GM19467 (cell line): ENCODE measurements at regions not wholly inside any gene's neighbourhood (a gene's known extent, or its start where the extent isn't known, plus 50 kb on each side); places are given as distances from the start of the nearest gene placed in this dataset.

ENCODE experiments used
- ATAC-seq: cut with Tn5 transposase; IDR thresholded peaks from one replicate; pipeline ENCODE4 v1.9.1; 2021; ENCODE audit warnings: mild to moderate bottlenecking, moderate library complexity; ENCODE audit not compliant: unreplicated experiment

- ATAC-seq = no peak
Observed at GRCh38 chr21:35905096-35905962, 155.0 kb downstream of the SETD4 start.

GRCh38 chr21:35900539-35900938 is 159.8 kb downstream of the SETD4 start:
- no peak for ATAC-seq

GRCh38 chr21:35896060-35896459 is 164.3 kb downstream of the SETD4 start:
- no peak for ATAC-seq

DNA sequence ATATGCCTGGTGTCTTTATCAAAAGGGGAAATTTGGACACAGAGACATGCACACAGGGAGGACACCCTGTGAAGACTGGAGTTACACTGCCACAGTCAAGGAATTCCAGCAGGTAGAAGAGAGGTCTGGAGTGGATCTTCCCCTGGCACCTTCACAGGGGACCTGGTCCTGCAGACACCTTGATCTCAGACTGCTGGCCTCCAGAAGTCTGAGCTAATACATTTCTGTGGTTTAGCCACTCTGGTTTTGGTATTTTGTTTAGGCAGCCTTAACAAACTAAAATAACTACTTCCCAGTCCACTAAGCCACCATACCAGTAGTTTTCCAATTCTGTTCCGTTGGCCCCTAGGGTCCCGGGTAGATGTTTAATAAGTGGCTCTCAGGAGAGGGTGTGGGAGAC is 164.7 kb downstream of the SETD4 start:
- no peak for ATAC-seq

DNA sequence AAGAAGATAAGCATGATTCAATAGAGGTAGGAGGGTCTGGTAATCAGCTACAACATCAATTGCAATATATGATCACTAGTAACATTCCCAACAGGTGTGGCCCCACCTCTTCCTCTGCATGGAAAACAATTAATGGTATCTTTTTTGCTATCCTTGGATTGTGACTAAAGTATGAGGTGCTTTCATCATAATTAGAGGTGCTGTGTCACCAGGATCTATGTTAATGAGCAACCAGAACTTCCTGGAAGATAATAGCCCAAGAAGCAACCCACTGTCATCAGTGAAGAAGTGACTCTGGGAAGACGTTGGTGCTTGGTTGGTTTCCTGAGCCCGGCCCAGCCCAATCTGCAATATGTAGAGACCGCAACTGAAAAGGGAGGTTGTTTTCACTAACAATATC is 167.2 kb downstream of the SETD4 start:
- ATAC-seq = no peak

- no peak for ATAC-seq
Observed at GRCh38 chr21:35886887-35887286, 173.4 kb downstream of the SETD4 start.

DNA sequence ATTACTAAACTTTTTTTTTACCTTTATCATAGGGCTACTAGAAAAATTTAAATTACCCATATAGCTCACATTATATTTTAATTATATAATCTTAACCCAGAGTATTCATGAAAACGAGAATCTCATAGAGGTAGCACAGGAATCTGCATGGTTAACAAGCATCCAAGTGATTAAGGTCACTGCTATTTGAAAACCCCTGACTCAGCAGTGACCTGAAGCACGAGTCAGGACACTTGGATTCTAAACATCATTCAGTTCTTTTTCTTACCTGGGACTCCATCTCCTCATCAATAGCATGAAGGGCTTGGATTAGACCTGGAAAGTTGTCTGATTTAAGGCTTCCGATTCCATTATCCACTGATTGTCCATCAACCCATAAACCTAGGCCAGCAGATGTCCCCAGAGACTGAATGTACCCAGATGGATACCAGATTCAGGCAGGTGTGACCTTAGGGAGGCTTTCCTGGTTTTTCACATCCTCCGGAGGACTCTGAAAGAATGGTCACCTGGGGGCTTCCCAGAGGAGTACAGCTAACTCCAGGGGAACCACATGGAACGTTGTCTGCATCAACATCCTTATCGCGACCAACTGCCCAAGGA is 174.3 kb downstream of the SETD4 start:
- no peak for ATAC-seq

GRCh38 chr21:35882791-35883240 is 177.5 kb downstream of the SETD4 start:
- ATAC-seq = no peak

DNA sequence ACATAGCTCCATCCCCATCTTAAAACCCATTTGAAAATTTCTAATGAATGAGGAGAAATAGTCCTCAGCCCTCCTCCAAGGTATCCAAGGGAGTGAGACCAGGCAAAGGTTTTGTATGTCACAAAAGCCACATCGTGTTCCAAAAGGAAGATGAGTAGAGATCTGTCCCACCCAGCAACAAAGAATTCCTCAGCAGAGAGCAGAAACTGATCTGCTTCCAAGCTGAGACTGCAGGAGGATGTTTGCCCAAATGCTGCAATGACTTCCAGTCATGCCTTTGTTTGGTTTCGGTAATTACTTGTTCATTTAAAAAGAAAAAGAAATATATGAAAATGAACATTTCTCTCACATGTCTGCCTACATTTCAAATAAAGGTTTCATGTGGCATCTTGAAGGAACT is 186.9 kb downstream of the SETD4 start:
- no peak for ATAC-seq

DNA sequence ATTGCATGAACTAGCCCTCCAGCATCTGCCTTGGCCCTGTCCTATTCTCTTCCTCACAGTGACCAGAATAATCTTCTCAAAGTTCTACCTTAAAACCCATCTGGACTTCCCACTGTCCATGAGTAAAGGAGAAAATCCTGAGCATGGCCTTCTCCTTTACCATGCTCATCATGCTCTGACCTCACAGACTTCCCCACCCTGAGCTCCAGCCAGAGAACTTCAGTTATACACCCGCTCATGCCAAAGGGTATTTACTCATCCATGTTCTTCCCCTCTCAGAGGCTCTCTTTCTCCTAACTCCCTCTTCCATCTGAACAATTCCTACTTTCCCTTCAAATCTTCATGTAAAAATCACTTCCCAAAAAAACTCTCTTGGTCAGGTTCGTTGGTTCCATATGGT is 188.4 kb downstream of the SETD4 start:
- no peak for ATAC-seq

DNA sequence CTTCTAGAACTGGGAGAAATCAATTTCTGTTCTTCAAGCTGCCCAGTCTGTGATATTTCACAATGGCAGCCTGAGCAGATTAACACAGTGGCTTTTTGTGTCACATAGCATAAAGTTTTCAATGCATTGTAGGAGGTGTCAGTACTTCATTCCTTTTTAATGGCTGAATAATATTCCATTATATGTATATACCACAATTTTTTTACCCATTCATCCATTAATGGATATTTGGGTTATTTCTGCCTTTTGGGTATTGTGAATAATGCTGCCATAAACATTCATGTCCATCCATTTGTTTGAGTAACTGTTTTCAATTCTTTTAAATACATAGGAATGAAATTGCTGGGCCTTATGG is 191.5 kb downstream of the SETD4 start:
- no peak for ATAC-seq

DNA sequence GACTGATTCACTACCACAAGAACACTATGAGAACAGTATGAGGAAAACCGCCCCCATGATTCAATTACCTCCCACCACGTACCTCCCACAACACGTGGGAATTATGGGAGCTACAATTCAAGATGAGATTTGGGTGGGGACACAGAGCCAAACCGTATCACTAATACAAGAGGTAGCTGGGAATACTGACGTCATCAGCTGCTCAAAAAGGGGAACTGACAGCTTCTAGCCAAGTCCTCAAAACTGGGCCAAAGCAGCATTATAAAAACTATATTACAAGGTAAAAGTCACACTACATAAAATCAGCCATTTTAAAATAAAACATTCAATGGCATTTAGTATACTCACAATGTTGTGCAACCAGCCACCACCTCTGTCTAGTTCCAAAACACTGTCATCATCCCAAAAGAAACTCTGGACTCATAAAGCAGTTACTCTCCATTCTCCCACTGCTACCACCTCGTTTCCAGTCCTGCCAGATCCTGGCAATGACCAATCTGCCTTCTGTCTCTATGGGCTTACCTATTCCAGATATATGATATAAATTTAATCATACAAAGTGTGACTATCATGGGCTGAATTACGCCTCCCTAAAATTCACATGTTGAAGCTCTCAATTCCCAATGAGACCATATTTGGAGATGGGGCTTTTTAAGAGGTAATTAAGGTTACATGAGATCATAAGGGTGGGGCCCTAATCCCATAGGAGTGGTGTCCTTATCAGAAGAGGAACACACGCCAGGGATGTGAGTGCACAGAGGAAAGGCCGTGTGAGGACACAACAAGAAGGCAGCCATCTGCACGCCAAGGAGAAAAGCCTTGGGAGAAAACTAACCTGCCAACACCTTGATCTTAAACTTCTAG is 192.1 kb downstream of the SETD4 start:
- no peak for ATAC-seq

DNA sequence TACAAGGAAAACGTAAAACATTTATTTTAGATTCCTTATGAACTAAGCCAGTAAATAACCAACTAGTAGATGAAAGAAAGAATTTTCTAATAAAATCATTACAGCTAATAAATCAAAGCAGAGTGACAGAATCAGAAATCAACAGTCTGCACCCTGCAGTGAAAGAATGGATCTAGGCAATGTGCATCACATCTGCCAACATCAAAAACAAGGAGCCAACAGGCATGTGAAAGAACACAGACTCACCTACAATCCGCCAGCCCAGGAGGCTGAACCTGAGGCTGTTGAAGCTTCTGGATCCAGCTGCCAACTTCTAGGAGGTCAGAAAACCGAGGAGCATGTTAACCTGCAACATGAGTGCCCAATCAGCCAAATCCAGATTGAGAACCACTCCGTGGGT is 196.3 kb downstream of the SETD4 start:
- ATAC-seq = no peak

DNA sequence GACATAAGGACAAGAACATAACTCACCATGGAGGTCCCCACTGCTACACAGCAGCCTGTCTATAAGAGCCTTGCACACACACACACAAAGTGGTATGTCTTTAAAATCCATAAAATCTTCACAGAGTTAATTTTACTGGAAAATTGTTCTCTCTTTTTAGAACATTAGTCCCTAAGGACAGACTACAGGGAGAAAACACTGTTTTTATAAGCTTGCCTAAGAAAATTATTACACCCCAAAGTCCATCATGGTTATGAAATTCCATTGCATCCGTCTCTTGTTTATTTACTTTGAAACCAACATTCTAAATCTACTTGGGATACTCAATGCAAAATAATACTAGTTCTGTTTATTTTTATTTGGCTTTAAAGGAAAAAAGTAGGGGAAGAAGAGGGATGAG is 197.4 kb downstream of the SETD4 start:
- no peak for ATAC-seq

- no peak for ATAC-seq
Observed at GRCh38 chr21:35861661-35862060, 198.7 kb downstream of the SETD4 start.

- no peak for ATAC-seq
Observed at GRCh38 chr21:35860189-35860869, 200.0 kb downstream of the SETD4 start.

DNA sequence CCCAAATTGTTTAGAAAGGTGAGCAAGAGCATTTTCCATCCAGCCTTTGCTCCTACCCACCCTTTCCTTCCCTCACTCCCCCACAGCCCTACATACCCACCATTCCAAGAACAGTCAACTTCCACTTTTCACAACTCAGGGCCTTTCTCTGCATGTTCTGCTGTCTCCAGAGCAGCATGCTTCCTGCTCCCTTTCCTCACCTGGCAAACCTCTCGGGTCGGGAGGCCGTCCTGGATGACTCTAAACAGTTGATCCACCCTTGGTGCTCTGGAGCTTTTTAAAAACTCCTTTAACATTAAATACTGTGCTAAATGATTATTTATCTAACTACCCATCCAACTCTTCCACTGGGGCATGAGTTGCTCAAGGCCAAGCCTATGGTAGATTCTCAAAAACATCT is 200.6 kb downstream of the SETD4 start:
- ATAC-seq = no peak

GRCh38 chr21:35857095-35857494 is 203.2 kb downstream of the SETD4 start:
- no peak for ATAC-seq

GRCh38 chr21:35855484-35855883 is 204.8 kb downstream of the SETD4 start:
- no peak for ATAC-seq

DNA sequence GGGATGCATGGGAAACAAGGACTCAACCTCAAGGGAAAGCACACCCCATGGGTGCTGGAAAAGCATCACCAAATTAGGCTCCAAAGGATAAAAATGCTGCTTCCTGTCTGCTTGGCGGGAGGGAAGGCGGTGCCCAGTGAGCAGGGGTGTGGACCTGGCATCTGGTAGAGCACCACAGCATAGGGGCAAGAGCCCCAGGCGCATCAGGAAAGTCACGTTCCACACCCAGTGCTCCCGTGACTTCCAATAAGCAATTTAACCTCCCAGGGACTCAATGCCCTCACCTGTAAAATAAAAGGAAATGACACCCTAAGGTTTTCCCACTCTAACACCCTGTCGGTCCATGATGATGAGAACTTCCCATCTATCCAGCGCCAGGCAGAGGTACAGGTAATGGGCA is 206.0 kb downstream of the SETD4 start:
- no peak for ATAC-seq
